A549 (cell line): ENCODE measurements at regions not wholly inside any gene's neighbourhood (a gene's known extent, or its start where the extent isn't known, plus 50 kb on each side); places are given as distances from the start of the nearest gene placed in this dataset.

ENCODE experiments used
- ATAC-seq, 2 experiments: fragments of 200-7000 bp in 1 of 2; fragments of >200 bp in 1 of 2; cut with Nextera tagmentation in 1 of 2; cut with Tn5 transposase in 1 of 2; 3 replicates each; pipeline versions ENCODE4 v1.8.0 to v1.9.1; 2018 to 2020; ENCODE audit warnings: mild to moderate bottlenecking in 1 of 2, moderate library complexity in 1 of 2
- CTCF ChIA-PET: fragments of 300-600 bp; sonication (Branson Sonifier 250); formaldehyde crosslinking; extraction: SDS; loops from one replicate; lab custom pipeline; 2021; ENCODE audit warnings: antibody characterized with exemption, inconsistent platforms; lab: Yijun Ruan, JAX
- POLR2A ChIA-PET: fragments of 350-600 bp; formaldehyde crosslinking; extraction: SDS; loops from one replicate; lab custom pipeline; 2021; ENCODE audit warnings: antibody characterized with exemption, inconsistent platforms; lab: Yijun Ruan, JAX
- DNase-seq, 2 experiments: peaks; one replicate each; pipeline versions ENCODE4 v3.0.0 to v3.0.0-alpha.2; 2011 to 2016; ENCODE audit warnings: low read depth in 1 of 2, low spot score in 1 of 2
- FAIRE-seq: peaks from 2 replicates; lab custom pipeline; 2011; peaks lifted over from hg19 to GRCh38; lab: Jason Lieb, UNC
- H3K27ac ChIP-seq, 2 experiments: fragments of >200 bp; sonication (Bioruptor Twin); formaldehyde crosslinking; 3 replicates each; pipeline ENCODE4 v1.5.1; 2016 to 2017
- H3K4me1 ChIP-seq: fragments of >200 bp; sonication (Bioruptor Twin); formaldehyde crosslinking; 3 replicates; pipeline ENCODE4 v1.6.1; 2016
- H3K4me2 ChIP-seq: fragments of >200 bp; sonication (Bioruptor Twin); formaldehyde crosslinking; 3 replicates; pipeline ENCODE4 v1.6.1; 2016
- H3K4me3 ChIP-seq: fragments of >200 bp; sonication (Bioruptor Twin); formaldehyde crosslinking; 3 replicates; pipeline ENCODE4 v1.5.1; 2016
- H3K9me3 ChIP-seq: fragments of >200 bp; sonication (Bioruptor Twin); formaldehyde crosslinking; 3 replicates; pipeline ENCODE4 v1.6.1; 2016
- CBX8 ChIP-seq: fragments of 200-600 bp; sonication (generic); IDR thresholded peaks from 2 replicates; pipeline ENCODE4 v1.6.1; 2016
- CEBPB ChIP-seq, 2 experiments: fragments of >200 bp in 1 of 2; sonication (Bioruptor Twin) in 1 of 2; formaldehyde crosslinking in 1 of 2; IDR thresholded peaks; 2 replicates each; pipeline ENCODE4 v1.6.1; 2012 to 2016
- CHD2 ChIP-seq: fragments of 150-350 bp; IDR thresholded peaks from 2 replicates; pipeline ENCODE4 v1.6.1; 2014; ENCODE audit warnings: low read length; ENCODE audit not compliant: partially characterized antibody
- CHD4 ChIP-seq: fragments of 200-600 bp; sonication (generic); IDR thresholded peaks from 2 replicates; pipeline ENCODE4 v1.6.1; 2016; ENCODE audit warnings: antibody characterized with exemption, mild to moderate bottlenecking, borderline replicate concordance
- EHF ChIP-seq: fragments of 250-450 bp; sonication (Bioruptor Pico); IDR thresholded peaks from 2 replicates; pipeline ENCODE4 v1.5.0; 2020; ENCODE audit warnings: mild to moderate bottlenecking
- ELK1 ChIP-seq: fragments of 150-350 bp; IDR thresholded peaks from 2 replicates; pipeline ENCODE4 v1.6.1; 2014; ENCODE audit warnings: low read depth, mild to moderate bottlenecking, low read length
- FOSB ChIP-seq: fragments of 250-450 bp; sonication (Bioruptor Pico); IDR thresholded peaks from 2 replicates; pipeline ENCODE4 v1.5.0; 2020; ENCODE audit warnings: mild to moderate bottlenecking, moderate library complexity
- GATA3 ChIP-seq: IDR thresholded peaks from 2 replicates; pipeline ENCODE4 v1.6.1; 2012; ENCODE audit warnings: borderline replicate concordance
- HDAC2 ChIP-seq: fragments of 200-600 bp; sonication (generic); IDR thresholded peaks from 2 replicates; pipeline ENCODE4 v1.6.1; 2016
- HMGXB4 ChIP-seq: fragments of 250-450 bp; sonication (Bioruptor Pico); IDR thresholded peaks from 2 replicates; pipeline ENCODE4 v1.5.0; 2021; ENCODE audit warnings: mild to moderate bottlenecking, moderate library complexity, borderline replicate concordance
- HOXA7 ChIP-seq: fragments of 250-450 bp; sonication (Bioruptor Pico); IDR thresholded peaks from 2 replicates; pipeline ENCODE4 v1.5.0; 2020; ENCODE audit warnings: mild to moderate bottlenecking, moderate library complexity
- HOXB13 ChIP-seq: fragments of 250-450 bp; sonication (Bioruptor Pico); IDR thresholded peaks from 2 replicates; pipeline ENCODE4 v1.5.0; 2020; ENCODE audit warnings: low read depth, mild to moderate bottlenecking, moderate library complexity
- JUN ChIP-seq, 2 experiments: fragments of >200 bp; sonication (Bioruptor Twin); formaldehyde crosslinking; IDR thresholded peaks; 2 replicates in 1 of 2; 3 replicates in 1 of 2; pipeline ENCODE4 v1.6.1; 2016 to 2017
- KDM1A ChIP-seq: fragments of 200-600 bp; sonication (generic); IDR thresholded peaks from 2 replicates; pipeline ENCODE4 v1.6.1; 2016; ENCODE audit warnings: low read depth, mild to moderate bottlenecking
- MAZ ChIP-seq: fragments of 150-350 bp; IDR thresholded peaks from 2 replicates; pipeline ENCODE4 v1.6.1; 2014; ENCODE audit warnings: antibody characterized with exemption, low read depth, low read length, borderline replicate concordance
- NFE2L2 ChIP-seq: fragments of 150-350 bp; conservative IDR thresholded peaks from 2 replicates; pipeline ENCODE4 v1.6.1; 2014; ENCODE audit warnings: low read length
- NPAS2 ChIP-seq: fragments of 250-450 bp; sonication (Bioruptor Pico); IDR thresholded peaks from 2 replicates; pipeline ENCODE4 v1.8.0; 2022; ENCODE audit warnings: mild to moderate bottlenecking, moderate library complexity, borderline replicate concordance
- RARB ChIP-seq: fragments of 250-450 bp; sonication (Bioruptor Pico); IDR thresholded peaks from 2 replicates; pipeline ENCODE4 v1.8.0; 2021; ENCODE audit warnings: mild to moderate bottlenecking, moderate library complexity
- RCOR1 ChIP-seq: fragments of 150-350 bp; IDR thresholded peaks from 2 replicates; pipeline ENCODE4 v1.6.1; 2014; ENCODE audit warnings: antibody characterized with exemption, low read length, low read depth
- SREBF2 ChIP-seq: fragments of 450-650 bp; IDR thresholded peaks from 2 replicates; pipeline ENCODE4 v1.6.1; 2014; ENCODE audit warnings: mild to moderate bottlenecking, moderate library complexity
- TFCP2L1 ChIP-seq: fragments of 250-450 bp; sonication (Bioruptor Pico); IDR thresholded peaks from 2 replicates; pipeline ENCODE4 v1.5.0; 2021; ENCODE audit warnings: mild to moderate bottlenecking
- ZFP36 ChIP-seq: fragments of 450-650 bp; IDR thresholded peaks from 2 replicates; pipeline ENCODE4 v1.6.1; 2014; ENCODE audit warnings: borderline replicate concordance; ENCODE audit not compliant: partially characterized antibody
- ZSCAN20 ChIP-seq: fragments of 250-450 bp; sonication (Bioruptor Pico); IDR thresholded peaks from 2 replicates; pipeline ENCODE4 v1.8.0; 2022; ENCODE audit warnings: mild to moderate bottlenecking, moderate library complexity
- TF ChIP-seq, protein P1 (sequence below): fragments of >200 bp; sonication (Bioruptor Twin); formaldehyde crosslinking; IDR thresholded peaks from 2 replicates; pipeline ENCODE4 v1.6.1; 2016
- TF ChIP-seq, protein P2 (sequence below): fragments of >200 bp; sonication (Bioruptor Twin); formaldehyde crosslinking; IDR thresholded peaks from 3 replicates; pipeline ENCODE4 v1.5.1; 2016
- TF ChIP-seq, protein P3 (sequence below): IDR thresholded peaks from 2 replicates; pipeline ENCODE4 v1.6.1; 2012
- TF ChIP-seq, protein P4 (sequence below): fragments of 250-450 bp; sonication (Bioruptor Pico); IDR thresholded peaks from 2 replicates; pipeline ENCODE4 v1.5.0; 2020; ENCODE audit warnings: low read depth, mild to moderate bottlenecking, moderate library complexity
- TF ChIP-seq, protein P5 (sequence below): fragments of 450-650 bp; IDR thresholded peaks from 2 replicates; pipeline ENCODE4 v1.6.1; 2014; ENCODE audit warnings: antibody characterized with exemption
- TF ChIP-seq, protein P6 (sequence below): IDR thresholded peaks from 2 replicates; pipeline ENCODE4 v1.6.1; 2012; ENCODE audit warnings: low read depth, borderline replicate concordance

DNA sequence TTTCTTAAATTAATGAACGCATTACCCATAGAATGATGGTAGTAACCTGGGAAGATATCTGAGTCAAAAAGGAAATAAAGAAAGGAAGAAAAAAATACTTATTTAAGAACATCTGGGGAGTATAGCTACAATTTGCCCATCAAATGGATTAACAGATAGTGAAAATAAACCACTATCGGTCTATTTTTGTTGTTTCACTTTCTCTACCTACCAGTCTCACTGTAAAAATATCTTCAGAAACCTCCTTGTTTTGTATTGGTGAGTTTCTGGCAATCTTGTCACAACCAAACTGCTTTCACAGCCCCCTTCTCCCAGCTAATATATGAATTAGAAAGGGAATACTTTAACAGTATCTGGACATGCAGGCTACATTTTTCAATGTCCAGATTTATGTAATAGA is 783.5 kb downstream of the STPG2 start (continued):
- TF ChIP-seq ELK1, result no peak

DNA sequence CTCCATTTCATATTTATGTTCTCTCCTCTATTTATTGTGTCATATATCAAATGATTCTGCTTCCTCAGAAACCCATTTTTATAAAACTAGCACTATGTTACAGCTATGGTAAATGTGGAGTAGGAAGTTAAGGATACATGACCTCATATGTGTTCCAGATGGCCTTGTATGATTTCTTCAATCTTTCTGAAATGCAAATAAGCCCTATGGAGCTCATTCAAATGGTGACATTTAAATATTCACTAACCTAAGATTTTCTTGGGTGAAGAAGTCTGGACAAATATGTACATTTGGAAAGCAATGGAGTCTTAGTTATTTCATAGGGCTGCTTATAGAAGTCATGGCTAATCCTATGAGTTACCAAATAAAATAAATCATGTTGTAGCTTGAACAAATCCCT is 782.5 kb downstream of the STPG2 start:
- Histone ChIP-seq H3K4me1 (no peaks in the 10 kb centered on the region), H3K4me2 (no peak overlapping the region), H3K9me3 (no peaks in the 10 kb centered on the region), H3K4me3 (no peak overlapping the region), H3K27ac (no peak overlapping the region)
- TF ChIP-seq RARB, result no peak
- no peak for TF ChIP-seq CHD4
- TF ChIP-seq CHD2, result no peak
- TF ChIP-seq ZFP36, result no peak
- no peak for TF ChIP-seq GATA3
- TF ChIP-seq RCOR1, result no peak
- TF ChIP-seq HMGXB4 (CRISPR knock-in tag), result no peak
- TF ChIP-seq HDAC2, result no peak
- TF ChIP-seq MAZ, result no peak
- TF ChIP-seq NFE2L2, result no peak
- no peak for TF ChIP-seq TFCP2L1 (CRISPR knock-in tag)
- TF ChIP-seq JUN (IDR thresholded peaks at IDR 0.05), result no peak
- TF ChIP-seq, protein P1, sequence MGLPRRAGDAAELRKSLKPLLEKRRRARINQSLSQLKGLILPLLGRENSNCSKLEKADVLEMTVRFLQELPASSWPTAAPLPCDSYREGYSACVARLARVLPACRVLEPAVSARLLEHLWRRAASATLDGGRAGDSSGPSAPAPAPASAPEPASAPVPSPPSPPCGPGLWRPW, result no peak
- no peak for TF ChIP-seq CBX8
- TF ChIP-seq ELK1, result no peak
- no peak for TF ChIP-seq EHF (CRISPR knock-in tag)
- no peak for TF ChIP-seq NPAS2
- TF ChIP-seq, protein P2, sequence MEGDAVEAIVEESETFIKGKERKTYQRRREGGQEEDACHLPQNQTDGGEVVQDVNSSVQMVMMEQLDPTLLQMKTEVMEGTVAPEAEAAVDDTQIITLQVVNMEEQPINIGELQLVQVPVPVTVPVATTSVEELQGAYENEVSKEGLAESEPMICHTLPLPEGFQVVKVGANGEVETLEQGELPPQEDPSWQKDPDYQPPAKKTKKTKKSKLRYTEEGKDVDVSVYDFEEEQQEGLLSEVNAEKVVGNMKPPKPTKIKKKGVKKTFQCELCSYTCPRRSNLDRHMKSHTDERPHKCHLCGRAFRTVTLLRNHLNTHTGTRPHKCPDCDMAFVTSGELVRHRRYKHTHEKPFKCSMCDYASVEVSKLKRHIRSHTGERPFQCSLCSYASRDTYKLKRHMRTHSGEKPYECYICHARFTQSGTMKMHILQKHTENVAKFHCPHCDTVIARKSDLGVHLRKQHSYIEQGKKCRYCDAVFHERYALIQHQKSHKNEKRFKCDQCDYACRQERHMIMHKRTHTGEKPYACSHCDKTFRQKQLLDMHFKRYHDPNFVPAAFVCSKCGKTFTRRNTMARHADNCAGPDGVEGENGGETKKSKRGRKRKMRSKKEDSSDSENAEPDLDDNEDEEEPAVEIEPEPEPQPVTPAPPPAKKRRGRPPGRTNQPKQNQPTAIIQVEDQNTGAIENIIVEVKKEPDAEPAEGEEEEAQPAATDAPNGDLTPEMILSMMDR, result no peak
- no peak for TF ChIP-seq HOXB13 (CRISPR knock-in tag)
- TF ChIP-seq, protein P3, sequence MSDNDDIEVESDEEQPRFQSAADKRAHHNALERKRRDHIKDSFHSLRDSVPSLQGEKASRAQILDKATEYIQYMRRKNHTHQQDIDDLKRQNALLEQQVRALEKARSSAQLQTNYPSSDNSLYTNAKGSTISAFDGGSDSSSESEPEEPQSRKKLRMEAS, result no peak
- ATAC-seq (no peak), FAIRE-seq (no peak), DNase-seq (no peak)
- CTCF ChIA-PET, result no interaction called here
- POLR2A ChIA-PET, result no interaction called here

DNA sequence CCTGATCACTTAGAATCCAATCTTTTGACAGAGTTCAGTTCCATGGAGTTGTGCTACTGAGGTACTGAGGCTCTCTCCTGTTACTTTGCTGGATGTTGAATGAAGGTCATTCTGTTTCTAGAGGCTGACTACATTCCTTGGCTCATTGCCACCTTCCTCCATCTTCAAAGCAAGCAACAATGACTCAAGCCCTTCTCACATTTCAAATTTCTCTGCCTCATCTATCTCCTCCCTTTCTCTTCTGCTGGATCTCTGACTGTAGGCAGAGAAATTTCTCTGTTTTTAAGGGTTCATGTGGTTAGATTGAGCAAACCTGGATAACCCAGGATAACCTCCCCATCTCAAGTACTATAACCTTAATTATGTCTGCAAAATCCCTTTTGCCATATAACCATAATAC is 775.4 kb downstream of the STPG2 start:
- CTCF ChIA-PET, result no interaction called here
- FAIRE-seq, result no peak
- no peak overlapping the region for H3K27ac ChIP-seq
- TF ChIP-seq CHD4 (no peak), CEBPB (IDR thresholded peaks at IDR 0.05) (no peak), ZFP36 (no peak), ZSCAN20 (CRISPR knock-in tag) (no peak), HOXA7 (CRISPR knock-in tag) (no peak), CBX8 (no peak), NFE2L2 (no peak), MAZ (no peak), FOSB (no peak), SREBF2 (no peak), JUN (IDR thresholded peaks at IDR 0.05) (no peak), KDM1A (no peak)
- TF ChIP-seq, protein P4, sequence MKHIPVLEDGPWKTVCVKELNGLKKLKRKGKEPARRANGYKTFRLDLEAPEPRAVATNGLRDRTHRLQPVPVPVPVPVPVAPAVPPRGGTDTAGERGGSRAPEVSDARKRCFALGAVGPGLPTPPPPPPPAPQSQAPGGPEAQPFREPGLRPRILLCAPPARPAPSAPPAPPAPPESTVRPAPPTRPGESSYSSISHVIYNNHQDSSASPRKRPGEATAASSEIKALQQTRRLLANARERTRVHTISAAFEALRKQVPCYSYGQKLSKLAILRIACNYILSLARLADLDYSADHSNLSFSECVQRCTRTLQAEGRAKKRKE, result no peak
- TF ChIP-seq, protein P5, sequence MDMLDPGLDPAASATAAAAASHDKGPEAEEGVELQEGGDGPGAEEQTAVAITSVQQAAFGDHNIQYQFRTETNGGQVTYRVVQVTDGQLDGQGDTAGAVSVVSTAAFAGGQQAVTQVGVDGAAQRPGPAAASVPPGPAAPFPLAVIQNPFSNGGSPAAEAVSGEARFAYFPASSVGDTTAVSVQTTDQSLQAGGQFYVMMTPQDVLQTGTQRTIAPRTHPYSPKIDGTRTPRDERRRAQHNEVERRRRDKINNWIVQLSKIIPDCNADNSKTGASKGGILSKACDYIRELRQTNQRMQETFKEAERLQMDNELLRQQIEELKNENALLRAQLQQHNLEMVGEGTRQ, result no peak
- TF ChIP-seq, protein P6, sequence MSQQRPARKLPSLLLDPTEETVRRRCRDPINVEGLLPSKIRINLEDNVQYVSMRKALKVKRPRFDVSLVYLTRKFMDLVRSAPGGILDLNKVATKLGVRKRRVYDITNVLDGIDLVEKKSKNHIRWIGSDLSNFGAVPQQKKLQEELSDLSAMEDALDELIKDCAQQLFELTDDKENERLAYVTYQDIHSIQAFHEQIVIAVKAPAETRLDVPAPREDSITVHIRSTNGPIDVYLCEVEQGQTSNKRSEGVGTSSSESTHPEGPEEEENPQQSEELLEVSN, result no peak

More for the DNA sequence above, 775.4 kb downstream of the STPG2 start:
- DNase-seq (peak in 1 of 2 experiments; percentile 47), ATAC-seq (no peak)
- H3K4me3 ChIP-seq, result no peak overlapping the region
- no peak overlapping the region; the same call in 2 of the 3 replicates for H3K4me2 ChIP-seq
- POLR2A ChIA-PET, result no interaction called here
- H3K4me1 ChIP-seq, result no peaks in the 10 kb centered on the region; the same call in 2 of the 3 replicates
- no peaks in the 10 kb centered on the region for H3K9me3 ChIP-seq
